ENCODE measurements at regions not wholly inside any gene's neighbourhood (a gene's known extent, or its start where the extent isn't known, plus 50 kb on each side); places are given as distances from the start of the nearest gene placed in this dataset.

DNA sequence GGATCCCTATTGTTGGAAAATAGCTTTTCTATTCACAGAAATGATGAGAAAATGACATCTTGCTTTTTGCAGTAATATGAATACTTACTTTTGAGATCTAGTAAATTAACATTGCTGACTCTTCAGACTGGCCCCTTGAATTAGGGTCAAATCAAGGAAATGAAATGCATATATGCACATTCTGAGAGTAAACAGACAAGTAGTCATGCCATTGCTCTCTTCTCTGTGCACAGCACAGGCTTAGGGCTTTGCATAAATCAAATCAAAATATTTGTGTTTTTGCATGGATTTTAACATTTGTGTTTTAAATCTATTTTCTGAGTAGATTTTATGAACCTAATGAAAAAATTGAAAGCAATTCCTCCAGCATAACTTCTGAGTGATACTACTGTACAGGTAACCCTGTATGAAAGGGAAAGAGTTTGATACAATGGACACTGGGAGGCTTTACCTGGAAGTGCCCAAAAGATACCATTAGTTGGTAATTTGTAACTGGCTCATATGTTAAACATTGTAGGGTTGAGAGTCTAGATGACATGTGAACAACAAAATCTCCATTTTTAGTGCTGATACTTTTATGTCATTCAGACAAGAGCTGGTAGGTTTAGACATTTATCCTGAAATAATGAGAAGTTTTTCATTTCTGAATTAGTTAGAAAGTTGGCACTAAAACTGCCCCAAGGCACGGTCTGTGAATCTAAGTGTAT lies 280.2 kb upstream of the FBXO33 start:
- no peaks in the 10 kb centered on the region for H3K27me3 Mint-ChIP-seq (ENCODE audit: low read depth)
- TF ChIP-seq, protein P1, sequence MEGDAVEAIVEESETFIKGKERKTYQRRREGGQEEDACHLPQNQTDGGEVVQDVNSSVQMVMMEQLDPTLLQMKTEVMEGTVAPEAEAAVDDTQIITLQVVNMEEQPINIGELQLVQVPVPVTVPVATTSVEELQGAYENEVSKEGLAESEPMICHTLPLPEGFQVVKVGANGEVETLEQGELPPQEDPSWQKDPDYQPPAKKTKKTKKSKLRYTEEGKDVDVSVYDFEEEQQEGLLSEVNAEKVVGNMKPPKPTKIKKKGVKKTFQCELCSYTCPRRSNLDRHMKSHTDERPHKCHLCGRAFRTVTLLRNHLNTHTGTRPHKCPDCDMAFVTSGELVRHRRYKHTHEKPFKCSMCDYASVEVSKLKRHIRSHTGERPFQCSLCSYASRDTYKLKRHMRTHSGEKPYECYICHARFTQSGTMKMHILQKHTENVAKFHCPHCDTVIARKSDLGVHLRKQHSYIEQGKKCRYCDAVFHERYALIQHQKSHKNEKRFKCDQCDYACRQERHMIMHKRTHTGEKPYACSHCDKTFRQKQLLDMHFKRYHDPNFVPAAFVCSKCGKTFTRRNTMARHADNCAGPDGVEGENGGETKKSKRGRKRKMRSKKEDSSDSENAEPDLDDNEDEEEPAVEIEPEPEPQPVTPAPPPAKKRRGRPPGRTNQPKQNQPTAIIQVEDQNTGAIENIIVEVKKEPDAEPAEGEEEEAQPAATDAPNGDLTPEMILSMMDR (conservative IDR thresholded peaks at IDR 0.05) = no peak
- peaks cover 2% of the 10 kb centered on the region for H3K9me3 Mint-ChIP-seq
- no peak overlapping the region for H3K27ac Mint-ChIP-seq (ENCODE audit: unreplicated experiment)
- no peak overlapping the region for H3K4me3 Mint-ChIP-seq
- no peak for DNase-seq (ENCODE audit: low read depth, low spot score)
- no peaks in the 10 kb centered on the region for H3K36me3 Mint-ChIP-seq (ENCODE audit: low read depth)
- H3K4me1 Mint-ChIP-seq = no peaks in the 10 kb centered on the region

DNA sequence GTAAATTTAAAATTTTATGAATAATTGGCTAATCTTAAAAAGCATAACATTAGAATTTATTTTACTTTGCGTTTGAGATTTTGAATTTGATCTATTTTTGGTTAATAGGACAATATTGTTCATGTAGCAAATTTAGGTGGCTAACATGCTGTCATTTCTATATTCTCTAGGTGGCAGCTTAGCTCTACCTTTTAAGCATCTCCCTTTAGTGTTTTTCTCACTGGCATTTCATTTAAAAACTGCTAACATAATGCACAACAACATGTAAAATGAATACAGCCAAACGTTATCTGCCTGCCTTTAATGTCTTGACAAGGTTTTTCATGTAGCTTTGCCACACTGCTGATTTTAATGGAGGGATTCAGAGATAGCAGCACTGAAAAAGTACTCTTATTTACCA lies 272.4 kb upstream of the FBXO33 start:
- Mint-ChIP-seq H3K9me3 (no peaks in the 10 kb centered on the region), H3K27ac (ENCODE audit: unreplicated experiment) (no peak overlapping the region), H3K4me3 (no peak overlapping the region), H3K36me3 (ENCODE audit: low read depth) (peaks cover 6% of the 10 kb centered on the region), H3K4me1 (no peaks in the 10 kb centered on the region), H3K27me3 (ENCODE audit: low read depth) (no peaks in the 10 kb centered on the region)
- TF ChIP-seq, protein P1 (conservative IDR thresholded peaks at IDR 0.05) = peak; percentile 31
- DNase-seq (ENCODE audit: low read depth, low spot score) = no peak

DNA sequence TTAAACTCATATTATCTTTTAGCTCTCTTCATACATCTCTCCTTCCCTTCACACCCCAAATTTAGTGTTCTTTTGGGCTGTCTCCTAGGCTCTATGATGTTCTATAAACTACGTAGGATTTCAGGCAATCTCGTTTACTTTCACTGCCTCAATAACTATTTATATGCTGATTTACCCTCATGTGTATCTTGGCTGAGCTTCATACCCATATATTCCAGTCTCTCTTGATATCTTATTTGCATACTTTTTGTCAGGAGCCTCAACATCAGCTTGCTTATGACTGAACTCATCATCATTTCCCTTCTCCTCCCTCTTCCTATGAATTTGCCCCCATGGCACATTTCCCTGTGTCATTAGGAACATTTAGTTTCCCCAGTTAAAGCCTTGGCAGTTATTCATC lies 262.1 kb upstream of the FBXO33 start:
- TF ChIP-seq, protein P1 (conservative IDR thresholded peaks at IDR 0.05) = no peak
- Mint-ChIP-seq H3K4me3 (no peak overlapping the region), H3K27ac (ENCODE audit: unreplicated experiment) (no peak overlapping the region), H3K36me3 (ENCODE audit: low read depth) (no peaks in the 10 kb centered on the region), H3K27me3 (ENCODE audit: low read depth) (no peaks in the 10 kb centered on the region), H3K4me1 (no peaks in the 10 kb centered on the region), H3K9me3 (peaks cover 3% of the 10 kb centered on the region)
- no peak for DNase-seq (ENCODE audit: low read depth, low spot score)

DNA sequence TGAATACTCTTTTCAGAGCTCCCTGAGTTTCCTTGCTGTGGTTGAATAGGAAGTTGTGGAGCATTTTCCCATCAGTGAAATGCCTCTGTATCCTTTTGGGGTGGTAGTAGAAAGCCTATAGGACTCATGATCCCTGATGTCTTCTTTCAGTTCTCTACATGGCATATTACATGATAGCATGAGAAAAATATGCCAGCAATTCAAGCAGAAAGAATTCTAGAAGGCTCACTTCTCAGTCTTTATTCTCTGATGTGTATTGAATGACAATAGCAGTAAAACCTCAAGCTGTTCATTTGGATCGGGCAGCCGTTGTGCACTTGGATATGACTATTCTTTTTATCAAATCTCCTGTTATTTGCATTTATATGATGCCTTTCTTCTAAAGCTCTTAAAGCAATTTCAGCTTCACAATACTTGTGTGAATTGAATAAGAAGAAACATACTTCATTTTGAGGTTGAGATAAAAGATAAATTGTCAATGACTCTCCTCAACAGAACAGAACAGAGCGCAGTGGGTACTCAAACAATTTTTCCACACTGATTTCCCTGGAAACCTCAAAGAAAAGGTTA lies 251.5 kb upstream of the FBXO33 start:
- Mint-ChIP-seq H3K36me3 (ENCODE audit: low read depth) (no peaks in the 10 kb centered on the region), H3K4me1 (peaks cover 20% of the 10 kb centered on the region), H3K9me3 (no peaks in the 10 kb centered on the region), H3K27ac (ENCODE audit: unreplicated experiment) (no peak overlapping the region), H3K27me3 (ENCODE audit: low read depth) (no peaks in the 10 kb centered on the region), H3K4me3 (no peak overlapping the region)
- TF ChIP-seq, protein P1 (conservative IDR thresholded peaks at IDR 0.05) = no peak
- no peak for DNase-seq (ENCODE audit: low read depth, low spot score)

DNA sequence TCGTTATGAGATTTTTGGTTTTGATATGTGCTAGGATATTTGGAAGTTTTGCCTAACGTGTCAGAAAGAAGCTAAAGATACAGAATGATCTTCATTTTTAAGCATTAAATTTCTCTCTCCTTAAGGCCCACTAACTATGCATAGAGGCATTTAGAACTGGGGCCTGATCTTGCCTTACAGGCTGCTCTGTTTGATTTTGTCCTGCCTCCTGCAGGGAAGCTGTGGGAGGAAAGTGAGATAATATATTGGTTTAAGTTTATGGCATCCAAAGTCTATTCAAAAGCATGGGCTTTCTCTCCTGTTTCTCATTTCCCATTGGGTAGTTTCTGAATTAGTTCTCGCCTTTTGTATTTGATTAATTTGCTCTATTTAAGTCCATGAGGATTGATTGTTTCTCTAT lies 250.3 kb upstream of the FBXO33 start:
- no peaks in the 10 kb centered on the region for H3K36me3 Mint-ChIP-seq (ENCODE audit: low read depth)
- H3K9me3 Mint-ChIP-seq = no peaks in the 10 kb centered on the region
- TF ChIP-seq, protein P1 (conservative IDR thresholded peaks at IDR 0.05) = no peak
- no peak for DNase-seq (ENCODE audit: low read depth, low spot score)
- H3K4me3 Mint-ChIP-seq = no peak overlapping the region
- H3K27ac Mint-ChIP-seq (ENCODE audit: unreplicated experiment) = no peak overlapping the region
- peaks cover 20% of the 10 kb centered on the region for H3K4me1 Mint-ChIP-seq
- no peaks in the 10 kb centered on the region for H3K27me3 Mint-ChIP-seq (ENCODE audit: low read depth)

All from neural crest cell (in vitro differentiated cells).